Astrocyte of the hippocampus (primary cell): ENCODE measurements at regions not wholly inside any gene's neighbourhood (a gene's known extent, or its start where the extent isn't known, plus 50 kb on each side); places are given as distances from the start of the nearest gene placed in this dataset.

Source experiments
- DNase-seq: peaks from one replicate; pipeline ENCODE4 v3.0.0; 2011; ENCODE audit warnings: low read depth, low spot score

GRCh38 chr6:163926642-163927041 lies 512.1 kb downstream of the QKI start:
- peak; percentile 18 for DNase-seq

- DNase-seq = no peak
Observed at GRCh38 chr6:163925839-163926238, 511.3 kb downstream of the QKI start.

- no peak for DNase-seq
Observed at GRCh38 chr6:163923658-163924411, 509.3 kb downstream of the QKI start.

GRCh38 chr6:163922562-163922961 lies 508.0 kb downstream of the QKI start:
- no peak for DNase-seq

- no peak for DNase-seq
Observed at GRCh38 chr6:163919652-163920051, 505.1 kb downstream of the QKI start.

GRCh38 chr6:163916315-163917081 lies 502.0 kb downstream of the QKI start:
- DNase-seq = no peak

- no peak for DNase-seq
Observed at GRCh38 chr6:163915131-163915530, 500.6 kb downstream of the QKI start.

GRCh38 chr6:163913045-163913444 lies 498.5 kb downstream of the QKI start:
- DNase-seq = no peak

- no peak for DNase-seq
Observed at GRCh38 chr6:163906006-163906710, 491.6 kb downstream of the QKI start.

- DNase-seq = peak; percentile 17
Observed at GRCh38 chr6:163904186-163904585, 489.7 kb downstream of the QKI start.

- no peak for DNase-seq
Observed at GRCh38 chr6:163903541-163903940, 489.0 kb downstream of the QKI start.

- no peak for DNase-seq
Observed at GRCh38 chr6:163902993-163903392, 488.5 kb downstream of the QKI start.

GRCh38 chr6:163901681-163902080 lies 487.2 kb downstream of the QKI start:
- no peak for DNase-seq

- peak; percentile 92 for DNase-seq
Observed at GRCh38 chr6:163900570-163900969, 486.1 kb downstream of the QKI start.

- no peak for DNase-seq
Observed at GRCh38 chr6:163897669-163898068, 483.2 kb downstream of the QKI start.

- DNase-seq = peak; percentile 79
Observed at GRCh38 chr6:163897030-163897429, 482.5 kb downstream of the QKI start.

- DNase-seq = no peak
Observed at GRCh38 chr6:163895162-163895561, 480.6 kb downstream of the QKI start.

GRCh38 chr6:163893609-163894189 lies 479.2 kb downstream of the QKI start:
- no peak for DNase-seq

- DNase-seq = no peak
Observed at GRCh38 chr6:163892824-163893561, 478.5 kb downstream of the QKI start.

- no peak for DNase-seq
Observed at GRCh38 chr6:163889904-163890514, 475.5 kb downstream of the QKI start.
